ENCODE measurements at regions not wholly inside any gene's neighbourhood (a gene's known extent, or its start where the extent isn't known, plus 50 kb on each side); places are given as distances from the start of the nearest gene placed in this dataset.

DNA sequence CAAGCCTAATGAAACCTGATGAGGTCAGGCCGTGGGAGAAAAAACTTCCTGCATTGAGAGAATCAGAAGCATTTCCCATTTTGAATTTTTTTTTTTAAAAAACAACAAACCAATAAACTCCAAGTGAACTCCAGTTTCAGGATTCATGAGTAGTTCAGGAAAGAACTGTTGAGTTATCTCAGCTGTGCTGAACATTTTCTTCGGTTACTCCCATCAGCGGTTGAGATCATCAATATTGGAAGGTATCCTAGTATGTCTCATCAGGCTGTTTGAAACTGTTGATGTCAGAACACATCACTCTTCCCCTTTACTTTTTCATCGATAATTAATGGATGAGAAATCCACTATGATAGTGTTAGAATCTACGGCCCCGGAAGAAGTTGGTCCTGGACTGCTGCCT lies 82.4 kb upstream of the ADGRG2 start:
- no peak overlapping the region for H3K27ac ChIP-seq (replicated peaks)
- H3K4me3 ChIP-seq (replicated peaks; ENCODE audit: insufficient read depth, low read length) = no peak overlapping the region
- no peak for DNase-seq (ENCODE audit: low read depth in 1 of 2, low spot score in 1 of 2)
- TF ChIP-seq GABPA (IDR thresholded peaks at IDR 0.05; ENCODE audit: low read depth) = no peak
- TF ChIP-seq SPI1 (IDR thresholded peaks at IDR 0.05; ENCODE audit: borderline replicate concordance, low read depth) = no peak
- no peak for TF ChIP-seq REST (IDR thresholded peaks at IDR 0.05; ENCODE audit: insufficient replicate concordance, low read depth)
- TF ChIP-seq POLR2AphosphoS5 (IDR thresholded peaks at IDR 0.05; ENCODE audit: low read depth) = no peak
- TF ChIP-seq, protein P1, sequence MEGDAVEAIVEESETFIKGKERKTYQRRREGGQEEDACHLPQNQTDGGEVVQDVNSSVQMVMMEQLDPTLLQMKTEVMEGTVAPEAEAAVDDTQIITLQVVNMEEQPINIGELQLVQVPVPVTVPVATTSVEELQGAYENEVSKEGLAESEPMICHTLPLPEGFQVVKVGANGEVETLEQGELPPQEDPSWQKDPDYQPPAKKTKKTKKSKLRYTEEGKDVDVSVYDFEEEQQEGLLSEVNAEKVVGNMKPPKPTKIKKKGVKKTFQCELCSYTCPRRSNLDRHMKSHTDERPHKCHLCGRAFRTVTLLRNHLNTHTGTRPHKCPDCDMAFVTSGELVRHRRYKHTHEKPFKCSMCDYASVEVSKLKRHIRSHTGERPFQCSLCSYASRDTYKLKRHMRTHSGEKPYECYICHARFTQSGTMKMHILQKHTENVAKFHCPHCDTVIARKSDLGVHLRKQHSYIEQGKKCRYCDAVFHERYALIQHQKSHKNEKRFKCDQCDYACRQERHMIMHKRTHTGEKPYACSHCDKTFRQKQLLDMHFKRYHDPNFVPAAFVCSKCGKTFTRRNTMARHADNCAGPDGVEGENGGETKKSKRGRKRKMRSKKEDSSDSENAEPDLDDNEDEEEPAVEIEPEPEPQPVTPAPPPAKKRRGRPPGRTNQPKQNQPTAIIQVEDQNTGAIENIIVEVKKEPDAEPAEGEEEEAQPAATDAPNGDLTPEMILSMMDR (IDR thresholded peaks at IDR 0.05; ENCODE audit: insufficient read depth, low read length) = no peak
- no peaks in the 10 kb centered on the region for H3K27me3 ChIP-seq (ENCODE audit: insufficient read depth, poor library complexity, severe bottlenecking)

GRCh38 chrX:19212037-19212436 lies 89.8 kb upstream of the ADGRG2 start:
- H3K27me3 ChIP-seq (ENCODE audit: insufficient read depth, poor library complexity, severe bottlenecking) = peaks cover 3% of the 10 kb centered on the region
- H3K27ac ChIP-seq (replicated peaks) = no peak overlapping the region
- no peak for DNase-seq (ENCODE audit: low read depth in 1 of 2, low spot score in 1 of 2)
- H3K4me3 ChIP-seq (replicated peaks; ENCODE audit: insufficient read depth, low read length) = no peak overlapping the region
- no peak for TF ChIP-seq POLR2AphosphoS5 (IDR thresholded peaks at IDR 0.05; ENCODE audit: low read depth)
- no peak for TF ChIP-seq SPI1 (IDR thresholded peaks at IDR 0.05; ENCODE audit: borderline replicate concordance, low read depth)
- TF ChIP-seq GABPA (IDR thresholded peaks at IDR 0.05; ENCODE audit: low read depth) = no peak
- TF ChIP-seq REST (IDR thresholded peaks at IDR 0.05; ENCODE audit: insufficient replicate concordance, low read depth) = no peak

DNA sequence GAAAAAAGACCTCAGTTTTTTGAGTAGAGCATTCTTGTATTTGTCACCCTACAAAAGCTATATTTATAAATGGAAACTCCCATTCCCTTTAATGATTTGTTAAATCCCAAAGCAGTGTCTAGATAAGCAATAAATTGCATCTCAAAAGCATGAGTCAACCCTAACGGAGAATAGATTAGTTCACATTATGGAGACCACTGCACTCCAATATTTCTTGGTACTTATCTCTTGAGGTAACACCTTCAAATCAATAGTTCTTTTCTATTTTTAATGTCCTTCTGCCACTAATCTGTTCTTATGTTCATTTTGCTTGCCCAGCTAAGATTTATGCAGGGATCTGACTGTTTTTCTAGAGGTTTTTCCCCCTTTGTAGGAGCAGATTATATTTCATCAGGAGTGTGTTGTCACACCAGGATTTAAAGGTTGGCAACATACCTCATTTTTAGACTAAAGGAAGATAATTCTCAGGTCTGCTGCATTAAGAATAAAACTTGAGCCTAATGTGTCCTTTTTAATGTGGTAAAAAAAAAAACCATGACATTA lies 91.4 kb upstream of the ADGRG2 start:
- TF ChIP-seq, protein P1 (IDR thresholded peaks at IDR 0.05; ENCODE audit: insufficient read depth, low read length) = no peak
- TF ChIP-seq REST (IDR thresholded peaks at IDR 0.05; ENCODE audit: insufficient replicate concordance, low read depth) = no peak
- no peak for TF ChIP-seq GABPA (IDR thresholded peaks at IDR 0.05; ENCODE audit: low read depth)
- no peak for TF ChIP-seq SPI1 (IDR thresholded peaks at IDR 0.05; ENCODE audit: borderline replicate concordance, low read depth)
- no peak for TF ChIP-seq POLR2AphosphoS5 (IDR thresholded peaks at IDR 0.05; ENCODE audit: low read depth)
- H3K4me3 ChIP-seq (replicated peaks; ENCODE audit: insufficient read depth, low read length) = no peak overlapping the region
- DNase-seq (ENCODE audit: low read depth in 1 of 2, low spot score in 1 of 2) = no peak
- peaks cover 5% of the 10 kb centered on the region for H3K27me3 ChIP-seq (ENCODE audit: insufficient read depth, poor library complexity, severe bottlenecking)
- no peak overlapping the region for H3K27ac ChIP-seq (replicated peaks)
